ENCODE measurements at regions not wholly inside any gene's neighbourhood (a gene's known extent, or its start where the extent isn't known, plus 50 kb on each side); places are given as distances from the start of the nearest gene placed in this dataset.

GRCh38 chr5:135236228-135236907 lies 162.7 kb downstream of the MACROH2A1 start:
- no peak overlapping the region for H3K9ac ChIP-seq (ENCODE audit: low read depth, low read length, poor library complexity, severe bottlenecking)
- H3K36me3 ChIP-seq (ENCODE audit: insufficient read depth, low read length), result no peaks in the 10 kb centered on the region
- no peaks in the 10 kb centered on the region for H3K9me3 ChIP-seq (ENCODE audit: insufficient read depth, low read depth, low read length)
- TF ChIP-seq EZH2phosphoT487 (IDR thresholded peaks at IDR 0.05; ENCODE audit: borderline replicate concordance) (no peak), CTCF (conservative IDR thresholded peaks at IDR 0.05; ENCODE audit: low read length) (no peak)
- no peak overlapping the region for H3K4me3 ChIP-seq (ENCODE audit: low read length, poor library complexity, severe bottlenecking)
- no peak overlapping the region for H2AFZ ChIP-seq (ENCODE audit: low read length)
- H3K9me2 ChIP-seq (replicated peaks; ENCODE audit: low read depth, low read length), result no peaks in the 10 kb centered on the region
- H3K79me2 ChIP-seq (ENCODE audit: insufficient read depth, low read length), result no peaks in the 10 kb centered on the region
- H3K4me1 ChIP-seq (ENCODE audit: insufficient read depth, low read length, poor library complexity, severe bottlenecking), result no peaks in the 10 kb centered on the region
- H3K27me3 ChIP-seq (ENCODE audit: insufficient read depth, low read length, poor library complexity, severe bottlenecking), result no peaks in the 10 kb centered on the region
- no peaks in the 10 kb centered on the region for H4K20me1 ChIP-seq (ENCODE audit: insufficient read depth, low read length, poor library complexity, severe bottlenecking)
- no peak overlapping the region for H3K4me2 ChIP-seq (ENCODE audit: low read depth, low read length, poor library complexity, severe bottlenecking)
- H3F3A ChIP-seq (ENCODE audit: low read depth), result no peaks in the 10 kb centered on the region

DNA sequence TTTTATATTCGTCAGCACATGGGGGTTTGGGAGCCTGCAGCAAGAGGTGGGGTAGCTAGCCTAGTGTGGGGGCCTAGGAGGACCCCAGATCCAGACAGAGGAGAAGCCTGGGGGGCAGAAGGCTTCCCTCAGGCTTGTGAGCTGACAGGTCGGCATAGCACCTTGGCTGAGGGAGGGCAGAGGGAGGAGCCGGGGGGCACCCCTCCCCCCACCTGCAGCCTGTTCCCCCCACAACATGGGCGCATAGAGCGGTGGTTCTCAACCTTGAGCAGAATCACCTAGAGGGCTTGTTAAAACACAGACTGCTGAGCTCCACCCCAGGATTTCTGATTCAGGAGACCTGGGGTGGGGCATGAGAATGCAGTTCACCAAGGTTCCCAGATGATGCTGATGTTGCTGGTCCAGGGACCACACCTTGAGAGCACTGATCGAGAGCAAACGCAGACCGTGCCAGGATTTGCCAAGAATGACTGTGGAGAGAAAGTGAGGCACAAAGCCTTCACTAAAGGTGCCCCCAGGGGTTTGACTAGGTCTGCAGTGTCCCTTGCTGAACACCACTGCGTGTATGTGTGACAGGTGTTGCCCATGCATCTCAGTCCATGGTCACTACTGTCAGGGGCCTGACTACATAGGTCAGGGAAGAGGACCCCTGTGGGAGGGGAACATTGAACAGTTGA lies 163.3 kb downstream of the MACROH2A1 start:
- TF ChIP-seq EZH2phosphoT487 (IDR thresholded peaks at IDR 0.05; ENCODE audit: borderline replicate concordance), result no peak
- H3K4me2 ChIP-seq (ENCODE audit: low read depth, low read length, poor library complexity, severe bottlenecking), result no peak overlapping the region
- no peak overlapping the region for H3K9ac ChIP-seq (ENCODE audit: low read depth, low read length, poor library complexity, severe bottlenecking)
- no peak overlapping the region for H3K4me3 ChIP-seq (ENCODE audit: low read length, poor library complexity, severe bottlenecking)
- H3K9me3 ChIP-seq (ENCODE audit: insufficient read depth, low read depth, low read length), result no peaks in the 10 kb centered on the region
- no peaks in the 10 kb centered on the region for H4K20me1 ChIP-seq (ENCODE audit: insufficient read depth, low read length, poor library complexity, severe bottlenecking)
- H2AFZ ChIP-seq (ENCODE audit: low read length), result no peak overlapping the region
- H3K27me3 ChIP-seq (ENCODE audit: insufficient read depth, low read length, poor library complexity, severe bottlenecking), result no peaks in the 10 kb centered on the region
- H3K79me2 ChIP-seq (ENCODE audit: insufficient read depth, low read length), result no peaks in the 10 kb centered on the region
- H3K4me1 ChIP-seq (ENCODE audit: insufficient read depth, low read length, poor library complexity, severe bottlenecking), result no peaks in the 10 kb centered on the region
- no peaks in the 10 kb centered on the region for H3F3A ChIP-seq (ENCODE audit: low read depth)
- no peaks in the 10 kb centered on the region for H3K36me3 ChIP-seq (ENCODE audit: insufficient read depth, low read length)
- H3K9me2 ChIP-seq (replicated peaks; ENCODE audit: low read depth, low read length), result no peaks in the 10 kb centered on the region

GRCh38 chr5:135234666-135235401 lies 164.2 kb downstream of the MACROH2A1 start:
- H3K4me1 ChIP-seq (ENCODE audit: insufficient read depth, low read length, poor library complexity, severe bottlenecking), result no peaks in the 10 kb centered on the region
- no peaks in the 10 kb centered on the region for H3K79me2 ChIP-seq (ENCODE audit: insufficient read depth, low read length)
- no peak overlapping the region for H3K4me2 ChIP-seq (ENCODE audit: low read depth, low read length, poor library complexity, severe bottlenecking)

More at GRCh38 chr5:135234666-135235401, 164.2 kb downstream of the MACROH2A1 start:
- Histone ChIP-seq H3K9me2 (replicated peaks; ENCODE audit: low read depth, low read length) (no peaks in the 10 kb centered on the region), H3K9ac (ENCODE audit: low read depth, low read length, poor library complexity, severe bottlenecking) (no peak overlapping the region), H4K20me1 (ENCODE audit: insufficient read depth, low read length, poor library complexity, severe bottlenecking) (no peaks in the 10 kb centered on the region), H3K27me3 (ENCODE audit: insufficient read depth, low read length, poor library complexity, severe bottlenecking) (no peaks in the 10 kb centered on the region), H3F3A (ENCODE audit: low read depth) (no peaks in the 10 kb centered on the region), H3K9me3 (ENCODE audit: insufficient read depth, low read depth, low read length) (no peaks in the 10 kb centered on the region), H3K36me3 (ENCODE audit: insufficient read depth, low read length) (no peaks in the 10 kb centered on the region), H3K4me3 (ENCODE audit: low read length, poor library complexity, severe bottlenecking) (no peak overlapping the region), H2AFZ (ENCODE audit: low read length) (no peak overlapping the region)
- TF ChIP-seq CTCF (conservative IDR thresholded peaks at IDR 0.05; ENCODE audit: low read length) (no peak), EZH2phosphoT487 (IDR thresholded peaks at IDR 0.05; ENCODE audit: borderline replicate concordance) (no peak)
